Adrenal gland (tissue), 5 donors: ENCODE measurements at regions not wholly inside any gene's neighbourhood (a gene's known extent, or its start where the extent isn't known, plus 50 kb on each side); places are given as distances from the start of the nearest gene placed in this dataset.

Source experiments
- CTCF ChIP-seq, 6 experiments: fragments of 450-650 bp in 4 of 6; fragments of 200-600 bp in 2 of 6; sonication (generic) in 1 of 6; IDR thresholded peaks; 1 replicate in 5 of 6; 2 replicates in 1 of 6; pipeline versions ENCODE4 v1.5.1 to v1.8.0; 2016 to 2021; ENCODE audit warnings: antibody characterized with exemption in 6 of 6, mild to moderate bottlenecking in 2 of 6, moderate library complexity in 1 of 6
- POLR2A ChIP-seq, 2 donors: fragments of 450-650 bp; IDR thresholded peaks; one replicate each; pipeline ENCODE4 v1.6.1; 2017; ENCODE audit warnings: antibody characterized with exemption in 2 of 2, mild to moderate bottlenecking in 2 of 2, moderate library complexity in 1 of 2
- donor health status: DM: no; HTN: no; CAD: no.

GRCh38 chr11:97234016-97234415 is 844.2 kb downstream of the JRKL start:
- TF ChIP-seq POLR2A (IDR thresholded peaks at IDR 0.05) (no peak), CTCF (IDR thresholded peaks at IDR 0.05) (no peak)
